HG02870 (cell line): ENCODE measurements at regions not wholly inside any gene's neighbourhood (a gene's known extent, or its start where the extent isn't known, plus 50 kb on each side); places are given as distances from the start of the nearest gene placed in this dataset.
"Not testable (repeated sequence)": the region's sequence is repeated elsewhere in the genome, so short reads cannot be mapped to it uniquely, and the experiment has no call there.

Source experiments
- ATAC-seq: cut with Tn5 transposase; IDR thresholded peaks from one replicate; pipeline ENCODE4 v1.9.1; 2021; ENCODE audit warnings: mild to moderate bottlenecking, moderate library complexity; ENCODE audit not compliant: unreplicated experiment

- ATAC-seq, result no peak
Measured at GRCh38 chr1:165147799-165148198, 208.7 kb downstream of the LMX1A start.

- peak; percentile 74 for ATAC-seq
Measured at GRCh38 chr1:165144757-165145397, 211.6 kb downstream of the LMX1A start.

GRCh38 chr1:165143437-165144065, 213.0 kb downstream of the LMX1A start:
- ATAC-seq, result no peak

DNA sequence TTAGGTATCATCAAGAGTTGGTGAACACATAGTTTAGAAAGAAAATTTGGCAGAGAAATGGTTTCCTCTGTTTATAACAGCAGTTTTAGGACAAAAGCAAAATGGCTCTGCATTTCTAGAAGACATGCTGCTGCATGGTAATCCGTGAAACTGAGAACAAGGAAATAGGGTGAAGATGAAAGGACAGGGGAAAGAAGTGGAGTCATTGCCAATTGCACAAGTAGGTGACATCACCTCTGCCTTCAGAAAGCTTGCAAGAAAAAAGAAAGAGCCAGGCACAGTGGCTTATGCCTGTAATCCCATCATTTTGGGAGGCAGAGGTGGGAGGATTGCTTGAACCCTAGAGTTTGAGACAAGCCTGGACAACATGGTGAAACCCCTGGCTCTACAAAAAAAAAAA, 217.6 kb downstream of the LMX1A start:
- ATAC-seq, result no peak

DNA sequence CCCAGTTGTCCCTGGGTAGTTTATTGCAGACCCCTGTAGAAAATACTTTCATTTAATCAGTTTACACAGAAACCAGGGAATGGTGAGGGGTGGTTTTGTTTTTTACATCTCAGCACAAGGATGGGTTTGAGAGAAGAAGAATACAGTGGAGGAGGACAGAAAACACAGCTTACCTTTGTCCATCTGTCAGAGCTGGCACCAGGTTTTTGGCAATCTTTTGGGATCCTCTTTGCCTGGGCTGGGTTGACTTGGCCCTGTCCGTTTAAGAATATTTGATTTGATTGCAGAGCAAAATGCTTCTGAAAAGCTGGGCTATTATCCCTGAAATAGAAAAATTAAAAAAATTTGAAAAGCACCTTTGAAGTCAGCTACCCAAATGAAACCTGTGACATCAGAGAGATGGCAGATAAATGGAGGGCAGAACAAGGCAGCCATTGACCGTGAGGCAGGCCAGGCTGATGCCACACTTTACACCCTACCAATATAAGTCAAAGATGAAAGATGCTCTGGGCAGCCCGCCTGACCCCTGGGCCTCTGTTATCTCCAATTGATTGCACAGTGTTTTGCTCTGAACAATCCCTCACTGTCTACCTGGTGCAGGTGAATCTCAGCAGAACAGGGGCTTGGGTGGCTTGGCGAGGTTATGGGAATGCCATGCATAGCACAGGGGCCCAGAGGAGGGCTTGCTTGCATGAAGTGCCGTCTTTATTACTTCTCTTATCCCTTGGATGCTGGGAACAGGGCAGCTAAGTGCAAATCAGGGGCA, 218.8 kb downstream of the LMX1A start:
- ATAC-seq, result no peak

DNA sequence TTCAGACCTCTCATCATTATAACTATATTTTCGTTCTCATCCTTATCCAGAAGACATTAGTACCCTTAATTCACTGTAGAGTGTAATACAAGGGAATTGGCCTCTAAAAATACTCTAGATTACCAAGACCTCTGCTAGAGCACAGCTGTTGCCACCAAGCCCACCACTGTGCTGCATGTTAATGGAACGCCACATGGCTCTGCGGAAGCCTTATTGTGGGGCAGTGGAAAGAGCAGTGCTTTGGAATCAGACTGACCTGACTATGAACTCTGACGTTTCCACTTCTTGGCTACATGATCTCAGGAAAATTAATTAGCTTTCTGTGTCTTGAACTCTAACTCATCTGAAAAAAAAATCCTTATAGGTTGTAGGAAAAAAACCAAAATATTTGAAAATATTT, 222.1 kb downstream of the LMX1A start:
- ATAC-seq, result no peak

GRCh38 chr1:165129568-165130164, 226.8 kb downstream of the LMX1A start:
- no peak for ATAC-seq

- no peak for ATAC-seq
Measured at GRCh38 chr1:165124772-165125171, 231.7 kb downstream of the LMX1A start.

DNA sequence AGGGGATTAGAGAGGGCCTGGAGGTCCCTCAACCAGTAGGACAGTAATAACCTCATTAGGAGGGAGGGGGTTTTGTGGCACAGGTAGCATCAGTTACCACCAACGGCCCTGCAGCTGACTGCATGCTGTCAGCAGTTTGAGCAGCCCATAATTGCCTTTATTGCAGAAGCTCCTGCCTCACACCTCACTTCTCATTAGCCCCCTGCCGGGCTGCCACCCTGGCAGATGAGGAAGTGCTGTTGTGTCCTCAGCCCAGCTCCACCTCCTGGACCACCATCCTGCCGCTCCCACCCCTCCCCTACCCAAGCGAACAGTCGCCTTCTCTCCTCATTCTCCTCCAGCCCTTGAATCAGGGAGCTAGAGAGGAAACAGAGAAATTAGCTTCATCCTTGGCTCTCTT, 237.4 kb downstream of the LMX1A start:
- no peak for ATAC-seq

DNA sequence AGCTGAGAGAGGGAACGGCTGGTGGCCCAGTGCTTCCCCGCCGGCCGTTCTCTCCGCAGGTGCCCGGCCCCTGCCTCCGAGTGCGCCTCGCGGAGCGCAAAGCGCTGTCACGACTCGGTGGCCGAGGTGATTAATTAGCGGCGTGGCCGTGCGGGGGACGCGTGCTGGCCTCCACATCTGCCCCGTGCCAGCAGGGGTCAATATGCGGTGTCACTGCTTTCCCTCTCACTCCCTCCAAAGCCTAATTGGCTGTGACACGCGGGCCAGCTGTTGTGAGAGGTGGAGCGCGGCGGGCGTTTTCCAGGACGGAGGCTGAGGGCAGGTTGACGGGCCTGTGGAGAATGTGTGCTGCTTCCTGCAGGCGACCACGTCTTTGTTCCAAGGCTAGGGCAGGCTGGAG, 239.0 kb downstream of the LMX1A start:
- ATAC-seq, result no peak

DNA sequence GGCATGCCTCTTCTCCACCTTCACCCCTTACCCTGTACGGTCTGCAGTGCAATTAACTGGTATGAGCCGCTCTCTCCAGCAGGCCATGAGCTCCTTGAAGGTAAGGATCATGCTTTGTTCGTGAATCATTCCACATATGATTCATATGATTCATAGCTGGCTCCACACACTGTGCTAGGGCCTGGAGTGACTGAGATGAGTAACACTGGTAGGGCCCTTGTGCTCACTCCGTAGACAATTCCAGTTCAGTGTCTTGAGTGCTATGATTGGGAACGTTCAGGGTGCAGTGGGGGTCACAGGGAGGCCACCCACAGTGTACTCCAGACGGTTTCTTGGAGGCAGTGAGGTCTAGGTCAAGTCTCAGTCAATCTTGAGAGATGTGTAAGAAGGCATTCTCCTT, 239.8 kb downstream of the LMX1A start:
- no peak for ATAC-seq

- ATAC-seq, result no peak
Measured at GRCh38 chr1:165116171-165116570, 240.3 kb downstream of the LMX1A start.

DNA sequence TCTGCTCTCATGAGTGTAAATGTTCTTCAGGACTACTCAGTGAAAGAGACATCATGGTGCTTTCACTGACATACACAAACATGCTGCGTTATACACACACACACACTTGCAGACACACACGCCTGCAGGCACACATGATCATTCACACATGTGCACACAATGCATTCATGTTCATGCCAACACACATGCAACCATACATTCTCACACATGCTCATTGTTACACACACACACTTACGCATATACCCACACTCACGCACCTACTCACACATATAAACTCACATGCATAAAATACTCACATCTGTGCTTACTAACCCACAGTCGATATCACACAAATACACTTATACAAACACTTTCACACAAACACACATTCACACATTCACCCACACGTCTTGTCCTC, 241.6 kb downstream of the LMX1A start:
- no peak for ATAC-seq

DNA sequence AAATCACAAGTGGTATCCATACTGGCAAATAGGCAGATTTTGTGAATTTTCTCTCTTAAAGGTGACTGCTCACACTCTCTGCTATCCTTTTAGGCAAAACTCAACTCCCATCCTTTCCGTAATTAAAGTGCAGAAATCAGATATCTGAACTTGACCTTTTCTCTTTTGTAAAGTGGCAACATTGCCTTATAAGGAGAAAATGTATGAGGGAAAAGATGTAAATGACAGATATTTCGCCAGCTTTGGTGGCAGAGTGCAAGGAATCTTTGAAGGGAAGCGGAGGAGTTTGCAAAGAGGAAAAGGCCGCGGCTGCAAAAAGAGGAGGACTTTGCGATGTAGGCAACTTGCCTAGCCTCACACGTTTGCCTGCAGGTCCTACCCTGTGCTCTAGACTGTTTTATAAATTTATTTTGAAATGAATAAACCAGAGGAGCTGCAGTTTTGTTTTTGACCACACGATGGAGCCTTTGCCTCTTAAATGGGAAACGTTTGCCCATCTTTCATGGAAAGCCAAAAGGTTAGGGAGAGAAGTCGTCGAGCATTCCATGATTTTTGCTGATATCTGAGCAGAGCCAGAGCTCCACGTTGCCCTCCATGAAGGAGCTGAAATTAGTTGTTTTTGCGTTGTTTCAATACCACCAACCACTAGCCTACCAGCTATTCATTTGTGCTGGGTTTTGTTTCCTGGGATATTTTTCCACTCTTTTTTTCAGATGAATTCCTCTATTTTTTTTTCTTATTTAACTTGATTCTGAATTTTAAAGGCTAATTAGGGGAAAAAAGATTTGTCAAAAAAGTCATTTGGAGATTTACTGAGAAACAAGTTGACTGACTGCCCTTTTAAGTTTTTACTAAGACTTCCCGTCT, 242.3 kb downstream of the LMX1A start:
- no peak for ATAC-seq

GRCh38 chr1:165112260-165112659, 244.3 kb downstream of the LMX1A start:
- no peak for ATAC-seq

GRCh38 chr1:165109013-165109412, 247.5 kb downstream of the LMX1A start:
- ATAC-seq, result no peak

- not testable (repeated sequence) for ATAC-seq
Measured at GRCh38 chr1:165092542-165093162, 263.9 kb downstream of the LMX1A start.

- ATAC-seq, result no peak
Measured at GRCh38 chr1:165080253-165080896, 276.1 kb downstream of the LMX1A start.

- no peak for ATAC-seq
Measured at GRCh38 chr1:165078391-165078790, 278.1 kb downstream of the LMX1A start.
